ENCODE measurements at regions not wholly inside any gene's neighbourhood (a gene's known extent, or its start where the extent isn't known, plus 50 kb on each side); places are given as distances from the start of the nearest gene placed in this dataset.

- TF ChIP-seq CTCF (conservative IDR thresholded peaks at IDR 0.05; ENCODE audit: low read depth, low read length) (no peak), EZH2 (IDR thresholded peaks at IDR 0.05; ENCODE audit: low read length, unreplicated experiment) (no peak)
These were observed 1408.2 kb upstream of the PIK3C3 start for GRCh38 chr18:40546875-40547274.
